GM23338 (cell line): ENCODE measurements at regions not wholly inside any gene's neighbourhood (a gene's known extent, or its start where the extent isn't known, plus 50 kb on each side); places are given as distances from the start of the nearest gene placed in this dataset.
A peak's percentile ranks its signal among the peaks of the same experiment; 100 is the strongest.

Source experiments
- ATAC-seq: fragments of 200-7000 bp; cut with Tn5 transposase; 3 replicates; pipeline ENCODE4 v1.9.1; 2020
- DNase-seq: peaks from one replicate; pipeline ENCODE4 v3.0.0-alpha.2; 2015; ENCODE audit warnings: low spot score
- H2AFZ ChIP-seq: fragments of 200-600 bp; sonication (generic); 2 replicates; pipeline ENCODE4 v1.8.0; 2016; ENCODE audit warnings: antibody characterized with exemption, mild to moderate bottlenecking, moderate library complexity
- H3F3A ChIP-seq: fragments of 200-600 bp; sonication (generic); replicated peaks from 2 replicates; pipeline ENCODE4 v1.8.0; 2017; ENCODE audit warnings: antibody characterized with exemption, mixed run types, low read depth
- H3K27ac ChIP-seq: fragments of 200-600 bp; sonication (generic); 2 replicates; pipeline ENCODE4 v1.6.1; 2016; ENCODE audit warnings: low read depth
- H3K27me3 ChIP-seq: fragments of 200-600 bp; sonication (generic); 2 replicates; pipeline ENCODE4 v1.8.0; 2016; ENCODE audit warnings: mild to moderate bottlenecking, mixed run types, moderate library complexity; ENCODE audit not compliant: insufficient read depth
- H3K36me3 ChIP-seq: fragments of 200-600 bp; sonication (generic); 2 replicates; pipeline ENCODE4 v1.8.0; 2016; ENCODE audit warnings: mild to moderate bottlenecking; ENCODE audit not compliant: insufficient read depth
- H3K4me1 ChIP-seq: fragments of 200-600 bp; sonication (generic); 2 replicates; pipeline ENCODE4 v1.8.0; 2016; ENCODE audit warnings: mild to moderate bottlenecking, moderate library complexity; ENCODE audit not compliant: insufficient read depth
- H3K4me2 ChIP-seq: fragments of 200-600 bp; sonication (generic); 2 replicates; pipeline ENCODE4 v1.7.1; 2017; ENCODE audit warnings: mixed run types
- H3K4me3 ChIP-seq: fragments of 200-600 bp; sonication (generic); 2 replicates; pipeline ENCODE4 v1.6.1; 2016; ENCODE audit warnings: mixed run types
- H3K79me2 ChIP-seq: fragments of 200-600 bp; sonication (generic); replicated peaks from 2 replicates; pipeline ENCODE4 v1.8.0; 2017; ENCODE audit warnings: mild to moderate bottlenecking; ENCODE audit not compliant: insufficient read depth
- H3K9me2 ChIP-seq: fragments of 200-600 bp; sonication (generic); 2 replicates; pipeline ENCODE4 v1.8.0; 2017; ENCODE audit not compliant: insufficient read depth
- H4K20me1 ChIP-seq: fragments of 200-600 bp; sonication (generic); replicated peaks from 2 replicates; pipeline ENCODE4 v1.8.0; 2017; ENCODE audit warnings: mild to moderate bottlenecking; ENCODE audit not compliant: insufficient read depth
- H3K27ac Mint-ChIP-seq: 2 replicates; pipeline ENCODE4 v1.8.0; 2020; ENCODE audit warnings: inconsistent platforms, mild to moderate bottlenecking, moderate library complexity, mixed read lengths
- H3K27me3 Mint-ChIP-seq: 3 replicates; pipeline ENCODE4 v1.8.0; 2022; ENCODE audit warnings: low read depth, mild to moderate bottlenecking, moderate library complexity, mixed read lengths, inconsistent platforms; ENCODE audit not compliant: insufficient read depth, poor library complexity
- H3K36me3 Mint-ChIP-seq: 3 replicates; pipeline ENCODE4 v1.8.0; 2021; ENCODE audit warnings: low read depth, mild to moderate bottlenecking, inconsistent platforms, moderate library complexity, mixed read lengths
- H3K4me1 Mint-ChIP-seq: 3 replicates; pipeline ENCODE4 v1.8.0; 2020; ENCODE audit warnings: mild to moderate bottlenecking, inconsistent platforms, mixed read lengths
- H3K4me3 Mint-ChIP-seq: 3 replicates; pipeline ENCODE4 v1.8.0; 2021; ENCODE audit warnings: moderate library complexity, mild to moderate bottlenecking, inconsistent platforms, mixed read lengths
- H3K9me3 Mint-ChIP-seq: 3 replicates; pipeline ENCODE4 v1.8.0; 2020; ENCODE audit warnings: moderate library complexity, mild to moderate bottlenecking, inconsistent platforms, mixed read lengths
- CREB1 ChIP-seq: fragments of 250-450 bp; sonication (Bioruptor Pico); IDR thresholded peaks from 2 replicates; pipeline ENCODE4 v1.5.0; 2020; ENCODE audit warnings: low read depth, mild to moderate bottlenecking, moderate library complexity
- JUNB ChIP-seq: IDR thresholded peaks from one replicate; pipeline ENCODE4 v1.6.1; 2016; ENCODE audit warnings: antibody characterized with exemption; ENCODE audit not compliant: unreplicated experiment
- REST ChIP-seq: IDR thresholded peaks from one replicate; pipeline ENCODE4 v1.6.1; 2018; ENCODE audit warnings: antibody characterized with exemption; ENCODE audit not compliant: unreplicated experiment
- ZNF114 ChIP-seq: fragments of 250-450 bp; sonication (Bioruptor Pico); IDR thresholded peaks from 2 replicates; pipeline ENCODE4 v1.5.0; 2020; ENCODE audit warnings: mild to moderate bottlenecking, moderate library complexity
- ZNF462 ChIP-seq: fragments of 250-450 bp; sonication (Bioruptor Pico); IDR thresholded peaks from 2 replicates; pipeline ENCODE4 v1.5.0; 2020; ENCODE audit warnings: mild to moderate bottlenecking, moderate library complexity

GRCh38 chr6:167394820-167395219 lies 69.9 kb downstream of the TTLL2 start:
- TF ChIP-seq CREB1 (no peak), JUNB (no peak), ZNF114 (CRISPR knock-in tag) (no peak), REST (no peak), ZNF462 (CRISPR knock-in tag) (no peak)
- H3K4me1 Mint-ChIP-seq, result no peaks in the 10 kb centered on the region; the same call in 2 of the 3 replicates
- no peaks in the 10 kb centered on the region for H3K36me3 Mint-ChIP-seq
- H3K4me3 ChIP-seq, result no peak overlapping the region
- no peaks in the 10 kb centered on the region for H3F3A ChIP-seq
- no peaks in the 10 kb centered on the region for H3K79me2 ChIP-seq
- DNase-seq (peak; percentile 1), ATAC-seq (no peak; the same call in 2 of the 3 replicates)
- no peaks in the 10 kb centered on the region for H3K27me3 Mint-ChIP-seq
- H2AFZ ChIP-seq, result peak overlapping the region; percentile 66
- no peaks in the 10 kb centered on the region for H3K27me3 ChIP-seq
- no peak overlapping the region for H3K27ac Mint-ChIP-seq
- H3K4me2 ChIP-seq, result no peak overlapping the region
- no peaks in the 10 kb centered on the region for H3K4me1 ChIP-seq
- no peaks in the 10 kb centered on the region for H4K20me1 ChIP-seq
- H3K4me3 Mint-ChIP-seq, result no peak overlapping the region
- no peaks in the 10 kb centered on the region for H3K9me3 Mint-ChIP-seq
- no peak overlapping the region for H3K27ac ChIP-seq
- H3K36me3 ChIP-seq, result no peaks in the 10 kb centered on the region
- no peaks in the 10 kb centered on the region for H3K9me2 ChIP-seq
